ENCODE measurements at regions not wholly inside any gene's neighbourhood (a gene's known extent, or its start where the extent isn't known, plus 50 kb on each side); places are given as distances from the start of the nearest gene placed in this dataset.

- Histone ChIP-seq H3K27me3 (replicated peaks; ENCODE audit: control insufficient read depth, insufficient read depth, low read length) (no peaks in the 10 kb centered on the region), H3K9me3 (no peaks in the 10 kb centered on the region), H3K36me3 (ENCODE audit: control insufficient read depth, insufficient read depth, low read length) (no peaks in the 10 kb centered on the region), H3K4me3 (ENCODE audit: low read depth, low read length) (no peak overlapping the region), H3K4me1 (no peaks in the 10 kb centered on the region)
- H3K4me1 Mint-ChIP-seq (ENCODE audit: low read depth, unreplicated experiment), result no peaks in the 10 kb centered on the region
- ChIA-PET CTCF (no interaction called here), POLR2A (no interaction called here)
- DNase-seq, result no peak
- H3K4me3 Mint-ChIP-seq (ENCODE audit: unreplicated experiment), result no peak overlapping the region
- BruUV-seq (replicated peaks), result no TSS peak
- intact Hi-C loops (cut with micrococcal nuclease; ENCODE audit: unreplicated experiment), result no loop called here
- no peaks in the 10 kb centered on the region for H3K36me3 Mint-ChIP-seq (ENCODE audit: insufficient read depth, unreplicated experiment)
- H3K27ac Mint-ChIP-seq (ENCODE audit: unreplicated experiment), result no peak overlapping the region
- TF ChIP-seq CTCF (IDR thresholded peaks at IDR 0.05; ENCODE audit: insufficient read depth in 1 of 2, low read depth in 1 of 2, low read length in 1 of 2, severe bottlenecking in 1 of 2, unreplicated experiment in 1 of 2), result no peak
- H3K9me3 Mint-ChIP-seq (ENCODE audit: unreplicated experiment), result no peaks in the 10 kb centered on the region
- H3K27me3 Mint-ChIP-seq (ENCODE audit: insufficient read depth, unreplicated experiment), result peaks cover 13% of the 10 kb centered on the region
Observed at GRCh38 chr20:55010761-55011160, 535.4 kb downstream of the DOK5 start.

- H3K36me3 ChIP-seq (ENCODE audit: control insufficient read depth, insufficient read depth, low read length), result no peaks in the 10 kb centered on the region
- POLR2A ChIA-PET, result no interaction called here
- H3K4me1 ChIP-seq, result no peaks in the 10 kb centered on the region
- Mint-ChIP-seq H3K36me3 (ENCODE audit: insufficient read depth, unreplicated experiment) (no peaks in the 10 kb centered on the region), H3K4me1 (ENCODE audit: low read depth, unreplicated experiment) (no peaks in the 10 kb centered on the region), H3K4me3 (ENCODE audit: unreplicated experiment) (no peak overlapping the region), H3K27ac (ENCODE audit: unreplicated experiment) (no peak overlapping the region), H3K27me3 (ENCODE audit: insufficient read depth, unreplicated experiment) (peaks cover 12% of the 10 kb centered on the region), H3K9me3 (ENCODE audit: unreplicated experiment) (no peaks in the 10 kb centered on the region)
- BruUV-seq (replicated peaks), result no TSS peak
- no peaks in the 10 kb centered on the region for H3K9me3 ChIP-seq
- H3K4me3 ChIP-seq (ENCODE audit: low read depth, low read length), result no peak overlapping the region
- DNase-seq, result no peak
- intact Hi-C loops (cut with micrococcal nuclease; ENCODE audit: unreplicated experiment), result no loop called here
- no peak for TF ChIP-seq CTCF (IDR thresholded peaks at IDR 0.05; ENCODE audit: insufficient read depth in 1 of 2, low read depth in 1 of 2, low read length in 1 of 2, severe bottlenecking in 1 of 2, unreplicated experiment in 1 of 2)
- CTCF ChIA-PET, result no interaction called here
- H3K27me3 ChIP-seq (replicated peaks; ENCODE audit: control insufficient read depth, insufficient read depth, low read length), result no peaks in the 10 kb centered on the region
Observed at GRCh38 chr20:55009066-55009465, 533.7 kb downstream of the DOK5 start.

- H3K27ac Mint-ChIP-seq (ENCODE audit: unreplicated experiment), result no peak overlapping the region
- intact Hi-C loops (cut with micrococcal nuclease; ENCODE audit: unreplicated experiment), result no loop called here
- Histone ChIP-seq H3K4me3 (ENCODE audit: low read depth, low read length) (no peak overlapping the region), H3K9me3 (no peaks in the 10 kb centered on the region), H3K4me1 (no peaks in the 10 kb centered on the region), H3K27me3 (replicated peaks; ENCODE audit: control insufficient read depth, insufficient read depth, low read length) (no peaks in the 10 kb centered on the region), H3K36me3 (ENCODE audit: control insufficient read depth, insufficient read depth, low read length) (no peaks in the 10 kb centered on the region)
- ChIA-PET POLR2A (no interaction called here), CTCF (no interaction called here)
- H3K27me3 Mint-ChIP-seq (ENCODE audit: insufficient read depth, unreplicated experiment), result peaks cover 20% of the 10 kb centered on the region
- H3K9me3 Mint-ChIP-seq (ENCODE audit: unreplicated experiment), result no peaks in the 10 kb centered on the region
- no peaks in the 10 kb centered on the region for H3K4me1 Mint-ChIP-seq (ENCODE audit: low read depth, unreplicated experiment)
- H3K36me3 Mint-ChIP-seq (ENCODE audit: insufficient read depth, unreplicated experiment), result no peaks in the 10 kb centered on the region
- no peak overlapping the region for H3K4me3 Mint-ChIP-seq (ENCODE audit: unreplicated experiment)
- BruUV-seq (replicated peaks), result no TSS peak
- TF ChIP-seq CTCF (IDR thresholded peaks at IDR 0.05; ENCODE audit: insufficient read depth in 1 of 2, low read depth in 1 of 2, low read length in 1 of 2, severe bottlenecking in 1 of 2, unreplicated experiment in 1 of 2), result no peak
- no peak for DNase-seq
Observed at GRCh38 chr20:55004044-55004443, 528.7 kb downstream of the DOK5 start.

Measured in Caco-2 (cell line).